Adrenal gland (tissue), 5 donors: ENCODE measurements at regions not wholly inside any gene's neighbourhood (a gene's known extent, or its start where the extent isn't known, plus 50 kb on each side); places are given as distances from the start of the nearest gene placed in this dataset.

Source experiments
- POLR2A ChIP-seq, 2 donors: fragments of 450-650 bp; IDR thresholded peaks; one replicate each; pipeline ENCODE4 v1.6.1; 2017; ENCODE audit warnings: antibody characterized with exemption in 2 of 2, mild to moderate bottlenecking in 2 of 2, moderate library complexity in 1 of 2
- TF ChIP-seq, protein P1 (sequence below), 6 experiments: fragments of 450-650 bp in 4 of 6; fragments of 200-600 bp in 2 of 6; sonication (generic) in 1 of 6; IDR thresholded peaks; 1 replicate in 5 of 6; 2 replicates in 1 of 6; pipeline versions ENCODE4 v1.5.1 to v1.8.0; 2016 to 2021; ENCODE audit warnings: antibody characterized with exemption in 6 of 6, mild to moderate bottlenecking in 2 of 6, moderate library complexity in 1 of 6
- donor health status: DM: no; HTN: no; CAD: no.

- TF ChIP-seq, protein P1, sequence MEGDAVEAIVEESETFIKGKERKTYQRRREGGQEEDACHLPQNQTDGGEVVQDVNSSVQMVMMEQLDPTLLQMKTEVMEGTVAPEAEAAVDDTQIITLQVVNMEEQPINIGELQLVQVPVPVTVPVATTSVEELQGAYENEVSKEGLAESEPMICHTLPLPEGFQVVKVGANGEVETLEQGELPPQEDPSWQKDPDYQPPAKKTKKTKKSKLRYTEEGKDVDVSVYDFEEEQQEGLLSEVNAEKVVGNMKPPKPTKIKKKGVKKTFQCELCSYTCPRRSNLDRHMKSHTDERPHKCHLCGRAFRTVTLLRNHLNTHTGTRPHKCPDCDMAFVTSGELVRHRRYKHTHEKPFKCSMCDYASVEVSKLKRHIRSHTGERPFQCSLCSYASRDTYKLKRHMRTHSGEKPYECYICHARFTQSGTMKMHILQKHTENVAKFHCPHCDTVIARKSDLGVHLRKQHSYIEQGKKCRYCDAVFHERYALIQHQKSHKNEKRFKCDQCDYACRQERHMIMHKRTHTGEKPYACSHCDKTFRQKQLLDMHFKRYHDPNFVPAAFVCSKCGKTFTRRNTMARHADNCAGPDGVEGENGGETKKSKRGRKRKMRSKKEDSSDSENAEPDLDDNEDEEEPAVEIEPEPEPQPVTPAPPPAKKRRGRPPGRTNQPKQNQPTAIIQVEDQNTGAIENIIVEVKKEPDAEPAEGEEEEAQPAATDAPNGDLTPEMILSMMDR (IDR thresholded peaks at IDR 0.05), result no peak
- no peak for TF ChIP-seq POLR2A (IDR thresholded peaks at IDR 0.05)
These were observed 489.1 kb downstream of the SMARCA1 start for GRCh38 chrX:129034196-129034595.
